ENCODE measurements at regions not wholly inside any gene's neighbourhood (a gene's known extent, or its start where the extent isn't known, plus 50 kb on each side); places are given as distances from the start of the nearest gene placed in this dataset.

- TF ChIP-seq CTCF (IDR thresholded peaks at IDR 0.05; ENCODE audit: low read length) (no peak), EZH2 (IDR thresholded peaks at IDR 0.05; ENCODE audit: borderline replicate concordance, low read length) (no peak)
Observed at GRCh38 chr10:107498983-107499382, 334.5 kb upstream of the SORCS1 start.

Data from OCI-LY1 (cell line).